HG02970 (cell line): ENCODE measurements at regions not wholly inside any gene's neighbourhood (a gene's known extent, or its start where the extent isn't known, plus 50 kb on each side); places are given as distances from the start of the nearest gene placed in this dataset.
"Not testable (repeated sequence)": the region's sequence is repeated elsewhere in the genome, so short reads cannot be mapped to it uniquely, and the experiment has no call there.

Experiments used
- ATAC-seq: cut with Tn5 transposase; IDR thresholded peaks from one replicate; pipeline ENCODE4 v1.9.1; 2021; ENCODE audit warnings: mild to moderate bottlenecking, moderate library complexity, moderate number of reproducible peaks; ENCODE audit not compliant: unreplicated experiment, low FRiP score

- ATAC-seq = not testable (repeated sequence)
These were observed 132.3 kb upstream of the ISL1 start for GRCh38 chr5:51250957-51251356.

GRCh38 chr5:51271261-51271660 is 112.0 kb upstream of the ISL1 start:
- no peak for ATAC-seq

GRCh38 chr5:51273021-51273420 is 110.2 kb upstream of the ISL1 start:
- ATAC-seq = no peak

- ATAC-seq = no peak
These were observed 109.4 kb upstream of the ISL1 start for GRCh38 chr5:51273871-51274270.

- ATAC-seq = no peak
These were observed 107.8 kb upstream of the ISL1 start for GRCh38 chr5:51275428-51275827.

- no peak for ATAC-seq
These were observed 107.0 kb upstream of the ISL1 start for GRCh38 chr5:51276250-51276649.

GRCh38 chr5:51278539-51278938 is 104.7 kb upstream of the ISL1 start:
- no peak for ATAC-seq

- ATAC-seq = no peak
These were observed 103.1 kb upstream of the ISL1 start for GRCh38 chr5:51279983-51280706.

GRCh38 chr5:51286046-51286445 is 97.2 kb upstream of the ISL1 start:
- no peak for ATAC-seq

- ATAC-seq = no peak
These were observed 80.9 kb upstream of the ISL1 start for GRCh38 chr5:51302343-51302742.

GRCh38 chr5:51326844-51327243 is 56.4 kb upstream of the ISL1 start:
- no peak for ATAC-seq
